ENCODE measurements at regions not wholly inside any gene's neighbourhood (a gene's known extent, or its start where the extent isn't known, plus 50 kb on each side); places are given as distances from the start of the nearest gene placed in this dataset.
"Not testable (repeated sequence)": the region's sequence is repeated elsewhere in the genome, so short reads cannot be mapped to it uniquely, and the experiment has no call there.

- no peak for DNase-seq
These were observed 76.3 kb downstream of the DRAM2 start for GRCh38 chr1:111063595-111063994.

- DNase-seq: no peak
These were observed 77.3 kb downstream of the DRAM2 start for GRCh38 chr1:111062624-111063023.

GRCh38 chr1:111062081-111062480, 77.8 kb downstream of the DRAM2 start:
- DNase-seq: no peak

GRCh38 chr1:111054656-111055055, 85.2 kb downstream of the DRAM2 start:
- no peak for DNase-seq

- DNase-seq: no peak
These were observed 87.6 kb downstream of the DRAM2 start for GRCh38 chr1:111052246-111052645.

GRCh38 chr1:111048253-111048652, 84.5 kb upstream of the LRIF1 start:
- DNase-seq: not testable (repeated sequence)

- DNase-seq: no peak
These were observed 81.5 kb upstream of the LRIF1 start for GRCh38 chr1:111045033-111045722.

DNA sequence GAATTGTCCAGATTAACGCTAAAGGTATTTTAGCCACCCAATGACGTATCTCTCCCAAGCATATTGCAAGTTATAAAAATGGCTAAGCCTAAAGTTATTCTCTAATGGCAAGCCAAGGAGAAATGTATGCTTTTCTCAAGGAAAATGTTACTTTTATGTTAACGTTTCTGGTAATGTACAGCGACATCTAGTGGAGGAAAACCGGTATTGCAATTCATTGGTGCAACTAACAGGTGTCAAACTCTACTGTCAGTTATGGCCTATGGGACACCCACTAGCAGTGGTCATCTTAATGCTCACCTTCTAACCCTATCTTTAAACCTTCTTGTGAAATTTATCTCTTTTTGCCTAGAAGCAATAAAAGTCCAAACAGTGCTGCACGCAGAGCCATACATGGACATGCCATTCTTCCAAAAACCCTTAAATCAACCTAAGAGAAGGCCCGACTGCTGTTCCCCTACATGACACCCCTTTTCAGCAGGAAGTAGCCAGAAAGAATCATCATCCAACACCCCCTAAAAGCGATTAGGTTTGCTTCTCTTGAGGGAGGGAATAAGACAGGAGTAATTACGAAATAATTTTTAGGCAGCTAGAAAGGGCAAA, 68.7 kb upstream of the LRIF1 start:
- peak; percentile 54 for DNase-seq

DNA sequence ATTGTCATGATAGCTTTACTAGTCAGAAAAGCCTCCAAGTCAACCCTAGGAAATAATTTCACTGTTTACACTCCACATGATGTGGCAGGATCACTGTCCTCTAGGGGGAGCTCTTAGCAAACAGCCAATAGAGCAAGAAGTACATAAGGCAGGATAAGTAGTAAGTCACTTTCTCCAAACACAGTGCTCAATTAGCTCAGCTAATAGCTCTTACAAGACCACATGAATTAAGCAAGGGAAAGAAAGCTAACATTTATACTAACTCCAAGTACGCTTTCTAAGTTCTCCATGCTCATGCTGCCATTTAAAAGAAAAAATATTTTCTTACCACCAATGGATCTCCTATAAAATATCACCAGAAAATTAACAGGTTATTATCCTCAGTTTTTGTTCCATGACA, 66.9 kb upstream of the LRIF1 start:
- peak; percentile 52 for DNase-seq

GRCh38 chr1:111025109-111025508, 61.4 kb upstream of the LRIF1 start:
- DNase-seq: no peak

- no peak for DNase-seq
These were observed 51.5 kb upstream of the LRIF1 start for GRCh38 chr1:111015222-111015621.
